GM18951 (cell line): ENCODE measurements at regions not wholly inside any gene's neighbourhood (a gene's known extent, or its start where the extent isn't known, plus 50 kb on each side); places are given as distances from the start of the nearest gene placed in this dataset.

Source experiments
- POLR2A ChIP-seq: IDR thresholded peaks from 4 replicates; pipeline ENCODE4 v1.6.1; 2011; ENCODE audit warnings: mild to moderate bottlenecking; ENCODE audit not compliant: insufficient read length, insufficient read depth; ENCODE audit errors: extremely low read depth
- in situ Hi-C: fragments of 300-500 bp; cut with MboI; formaldehyde crosslinking; loops from one replicate; pipeline ENCODE4 v1.12.0; 2022; ENCODE audit warnings: low sequenced_read_pairs, mixed read lengths, inconsistent platforms; ENCODE audit not compliant: unreplicated experiment

DNA sequence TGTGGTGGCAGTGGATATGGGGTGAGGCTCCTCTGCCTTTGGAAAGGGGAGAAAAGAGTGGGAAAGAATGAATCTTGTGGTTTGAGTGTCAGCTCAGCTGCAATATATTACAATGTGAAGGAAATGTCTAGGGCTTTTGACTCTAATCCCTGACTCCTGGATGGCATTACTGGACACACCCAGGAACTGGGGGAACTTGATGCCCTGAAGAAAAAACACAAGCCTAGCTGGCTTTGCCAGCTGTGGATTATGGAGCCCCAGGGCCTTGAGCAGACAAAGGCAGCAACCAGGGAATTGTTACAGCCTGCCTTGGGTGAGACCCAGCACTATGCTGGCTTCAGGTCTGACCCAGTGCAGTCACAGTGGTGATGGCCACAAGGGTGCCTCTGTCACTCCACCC is 57.1 kb upstream of the CYSLTR1 start:
- TF ChIP-seq POLR2A = no peak
- in situ Hi-C loops = no loop called here

GRCh38 chrX:78383594-78383993 is 56.2 kb upstream of the CYSLTR1 start:
- in situ Hi-C loops = no loop called here
- no peak for TF ChIP-seq POLR2A

DNA sequence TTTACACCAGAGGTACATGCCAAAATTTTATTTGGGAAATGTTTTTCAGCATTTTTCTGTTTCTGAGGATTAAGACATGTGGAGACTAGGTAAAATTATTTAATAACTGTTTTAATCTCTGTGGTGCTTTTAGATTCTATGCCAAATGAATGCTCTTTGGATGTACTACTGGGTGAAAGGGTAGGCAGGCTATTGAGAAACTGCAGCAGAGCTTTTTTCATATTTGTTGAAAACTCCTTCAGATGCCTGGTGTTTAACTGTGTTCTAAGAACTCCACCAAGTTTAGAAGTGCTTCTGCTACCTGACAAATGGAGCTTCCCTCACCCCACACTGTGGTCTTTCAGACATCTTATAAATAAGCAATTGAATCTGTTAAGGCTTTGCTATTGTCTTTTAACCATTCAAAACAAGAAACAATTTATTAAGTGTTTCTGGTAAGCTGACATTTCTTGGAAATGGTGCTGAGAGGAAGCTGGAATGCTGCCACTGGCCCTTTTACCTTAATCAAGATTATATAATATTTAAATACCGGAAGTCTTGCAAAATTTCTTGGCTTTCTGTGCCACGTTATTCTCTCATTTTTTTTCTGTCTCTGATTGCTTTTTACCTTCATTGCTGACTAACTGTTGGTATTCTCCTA is 51.2 kb upstream of the CYSLTR1 start:
- in situ Hi-C loops = no loop called here
- no peak for TF ChIP-seq POLR2A
